Body of pancreas (tissue), 4 donors: ENCODE measurements at regions not wholly inside any gene's neighbourhood (a gene's known extent, or its start where the extent isn't known, plus 50 kb on each side); places are given as distances from the start of the nearest gene placed in this dataset.

ENCODE experiments used
- CTCF ChIP-seq, 7 experiments: fragments of 450-650 bp in 4 of 7; fragments of 200-600 bp in 3 of 7; sonication (generic) in 3 of 7; IDR thresholded peaks; one replicate each; pipeline ENCODE4 v1.5.1; 2016 to 2019; ENCODE audit warnings: antibody characterized with exemption in 7 of 7
- POLR2A ChIP-seq, 3 donors: fragments of 450-650 bp; IDR thresholded peaks; one replicate each; pipeline ENCODE4 v1.6.1; 2016; ENCODE audit warnings: antibody characterized with exemption in 3 of 3, mild to moderate bottlenecking in 2 of 3

GRCh38 chr3:180496995-180497394 lies 105.0 kb upstream of the TTC14 start:
- TF ChIP-seq CTCF (IDR thresholded peaks at IDR 0.05) (no peak), POLR2A (IDR thresholded peaks at IDR 0.05) (no peak)
